ENCODE measurements at regions not wholly inside any gene's neighbourhood (a gene's known extent, or its start where the extent isn't known, plus 50 kb on each side); places are given as distances from the start of the nearest gene placed in this dataset.

DNA sequence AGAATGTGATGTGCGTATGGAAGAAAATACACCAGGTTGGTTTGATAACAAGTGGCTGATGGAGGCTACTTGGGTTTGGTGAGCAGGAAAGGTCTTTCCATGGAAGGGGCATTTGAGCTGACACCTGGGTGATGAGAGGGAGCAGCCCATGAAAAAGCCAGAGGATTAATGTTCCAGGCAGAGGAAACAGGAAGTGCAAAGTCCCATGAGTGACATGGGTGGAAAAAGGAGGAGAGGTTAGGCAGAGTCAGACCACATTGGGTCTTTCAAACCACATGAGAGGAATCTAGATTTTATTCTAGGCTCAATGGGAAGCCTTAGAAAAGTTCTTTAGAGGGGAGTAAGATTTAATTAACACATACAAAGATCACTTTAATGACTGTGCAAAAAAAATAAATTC is 195.7 kb downstream of the LRATD1 start:
- no peaks in the 10 kb centered on the region for H3K36me3 ChIP-seq (ENCODE audit: low read depth)
- DNase-seq (no peak), ATAC-seq (no peak)
- H3K4me1 ChIP-seq (ENCODE audit: low read depth) = no peaks in the 10 kb centered on the region
- H3K4me3 ChIP-seq = no peak overlapping the region
- no peaks in the 10 kb centered on the region for H3K9me3 ChIP-seq
- intact Hi-C loops (cut with DNase I, micrococcal nuclease) = no loop called here
- no peak for TF ChIP-seq CTCF (IDR thresholded peaks at IDR 0.05)

DNA sequence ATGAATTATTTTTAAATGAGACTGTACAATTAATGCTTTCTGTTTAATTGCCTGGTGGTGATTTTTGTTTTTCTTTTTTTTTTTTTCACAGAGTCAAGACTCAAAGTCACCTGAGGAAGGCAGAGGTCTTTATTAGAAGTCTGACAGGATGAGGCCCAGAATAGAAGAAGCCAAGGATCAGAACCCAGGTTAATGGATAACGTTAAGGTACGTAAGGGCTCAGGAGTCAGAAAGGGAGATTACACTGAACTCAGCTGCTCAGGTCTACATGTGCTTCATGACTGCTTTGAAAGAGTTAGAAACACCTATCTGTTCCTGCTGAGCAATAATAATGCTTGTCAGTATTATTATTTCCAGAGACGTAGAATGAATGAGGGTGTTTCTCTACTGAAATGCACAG is 196.5 kb downstream of the LRATD1 start:
- no peak for TF ChIP-seq CTCF (IDR thresholded peaks at IDR 0.05)
- no peak for ATAC-seq
- no peaks in the 10 kb centered on the region for H3K4me1 ChIP-seq (ENCODE audit: low read depth)
- no peaks in the 10 kb centered on the region for H3K9me3 ChIP-seq
- no peak for DNase-seq
- H3K36me3 ChIP-seq (ENCODE audit: low read depth) = no peaks in the 10 kb centered on the region
- H3K4me3 ChIP-seq = no peak overlapping the region
- intact Hi-C loops (cut with DNase I, micrococcal nuclease) = no loop called here

GRCh38 chr2:14831458-14831857 is 198.9 kb downstream of the LRATD1 start:
- Histone ChIP-seq H3K4me1 (ENCODE audit: low read depth) (no peaks in the 10 kb centered on the region), H3K9me3 (no peaks in the 10 kb centered on the region), H3K4me3 (no peak overlapping the region), H3K36me3 (ENCODE audit: low read depth) (no peaks in the 10 kb centered on the region)
- DNase-seq (no peak), ATAC-seq (no peak)
- intact Hi-C loops (cut with DNase I, micrococcal nuclease) = no loop called here
- no peak for TF ChIP-seq CTCF (IDR thresholded peaks at IDR 0.05)

DNA sequence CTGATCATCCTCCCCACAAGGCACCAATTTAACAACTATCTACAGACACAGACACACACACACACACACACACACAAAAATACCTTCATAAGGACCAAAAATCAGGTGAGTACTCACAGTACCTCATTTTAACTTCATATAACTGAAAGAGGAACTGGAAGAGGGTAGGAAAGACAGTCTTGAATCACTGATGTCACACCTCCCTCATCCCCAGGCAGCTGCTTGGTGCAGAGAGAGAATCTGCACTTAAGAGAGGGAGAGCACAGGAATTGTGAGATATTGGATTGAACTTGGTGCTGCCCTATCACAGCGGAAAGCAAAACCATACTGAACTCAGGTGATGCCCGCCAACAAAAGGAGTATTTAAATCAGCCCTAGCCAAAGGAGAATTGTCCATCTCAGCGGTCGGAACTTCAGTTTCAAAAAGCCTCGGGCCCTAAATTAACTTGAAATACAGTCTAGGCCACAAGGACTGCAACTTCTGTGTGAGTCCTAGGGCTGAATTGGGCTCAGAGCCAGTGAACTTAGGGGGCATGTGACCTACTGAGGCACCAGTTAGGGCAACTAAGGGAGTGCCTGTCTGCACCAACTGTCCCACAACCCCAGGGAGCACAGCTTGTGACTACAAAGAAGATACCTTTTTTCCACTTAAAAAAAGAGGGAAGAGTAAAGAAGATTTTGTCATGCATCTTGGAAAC is 211.1 kb downstream of the LRATD1 start:
- DNase-seq = no peak
- TF ChIP-seq CTCF (IDR thresholded peaks at IDR 0.05) = no peak
- Histone ChIP-seq H3K36me3 (ENCODE audit: low read depth) (no peaks in the 10 kb centered on the region), H3K9me3 (no peaks in the 10 kb centered on the region), H3K4me3 (no peak overlapping the region), H3K4me1 (ENCODE audit: low read depth) (no peaks in the 10 kb centered on the region)
- intact Hi-C loops (cut with DNase I, micrococcal nuclease) = no loop called here
- no peak for ATAC-seq

- no peak overlapping the region for H3K4me3 ChIP-seq
- DNase-seq (no peak), ATAC-seq (no peak)
- no peaks in the 10 kb centered on the region for H3K36me3 ChIP-seq (ENCODE audit: low read depth)
- H3K9me3 ChIP-seq = no peaks in the 10 kb centered on the region
- H3K4me1 ChIP-seq (ENCODE audit: low read depth) = no peaks in the 10 kb centered on the region
- intact Hi-C loops (cut with DNase I, micrococcal nuclease) = no loop called here
- TF ChIP-seq CTCF (IDR thresholded peaks at IDR 0.05) = no peak
These were observed 223.2 kb downstream of the LRATD1 start for GRCh38 chr2:14855751-14856150.

DNA sequence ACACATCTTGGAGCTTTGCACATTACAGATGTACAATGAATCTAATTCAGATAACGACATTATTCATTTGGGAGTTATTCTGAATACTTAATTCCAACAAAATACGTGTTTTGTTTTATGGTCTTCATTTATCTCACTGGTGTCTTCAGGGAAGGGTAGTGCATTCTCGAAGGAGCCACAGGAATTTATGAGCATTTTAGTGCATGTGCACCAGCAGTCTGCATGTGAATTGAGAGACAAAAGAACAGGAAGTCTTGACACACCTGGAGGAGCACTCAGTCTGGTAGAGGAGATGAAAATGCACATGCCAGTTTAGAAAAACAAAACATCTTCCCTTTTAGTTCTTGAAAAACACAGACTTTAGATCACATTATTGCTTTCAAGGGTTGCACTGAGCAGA is 228.7 kb downstream of the LRATD1 start:
- Histone ChIP-seq H3K36me3 (ENCODE audit: low read depth) (no peaks in the 10 kb centered on the region), H3K4me3 (no peak overlapping the region), H3K4me1 (ENCODE audit: low read depth) (no peaks in the 10 kb centered on the region), H3K9me3 (no peaks in the 10 kb centered on the region)
- TF ChIP-seq CTCF (IDR thresholded peaks at IDR 0.05) = no peak
- intact Hi-C loops (cut with DNase I, micrococcal nuclease) = no loop called here
- DNase-seq = no peak
- no peak for ATAC-seq

All from mucosa of descending colon (tissue), 3 donors.